ENCODE measurements at regions not wholly inside any gene's neighbourhood (a gene's known extent, or its start where the extent isn't known, plus 50 kb on each side); places are given as distances from the start of the nearest gene placed in this dataset.

DNA sequence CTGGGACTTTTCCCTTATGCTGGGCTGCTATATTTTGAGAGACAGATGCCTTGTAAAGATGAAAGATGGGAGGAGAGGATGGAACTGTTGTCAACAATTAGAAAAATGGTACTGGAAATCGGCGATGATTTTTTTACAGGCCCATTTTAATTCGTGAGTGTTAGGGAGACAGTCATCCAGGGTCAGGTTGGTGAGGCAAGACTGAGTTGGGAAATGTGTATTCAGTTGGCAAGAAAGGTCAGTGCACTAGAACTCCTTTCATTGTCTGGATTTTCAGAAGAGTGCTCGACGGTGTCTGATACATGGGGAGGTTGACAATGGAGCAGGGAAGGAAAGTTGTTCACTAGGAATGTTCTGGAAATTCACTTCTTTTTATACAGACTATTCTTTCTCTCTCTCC is 394.4 kb downstream of the QKI start:
- TF ChIP-seq POLR2AphosphoS5 (IDR thresholded peaks at IDR 0.05) (no peak), POLR2A (IDR thresholded peaks at IDR 0.05) (no peak)
- TF ChIP-seq, protein P1, sequence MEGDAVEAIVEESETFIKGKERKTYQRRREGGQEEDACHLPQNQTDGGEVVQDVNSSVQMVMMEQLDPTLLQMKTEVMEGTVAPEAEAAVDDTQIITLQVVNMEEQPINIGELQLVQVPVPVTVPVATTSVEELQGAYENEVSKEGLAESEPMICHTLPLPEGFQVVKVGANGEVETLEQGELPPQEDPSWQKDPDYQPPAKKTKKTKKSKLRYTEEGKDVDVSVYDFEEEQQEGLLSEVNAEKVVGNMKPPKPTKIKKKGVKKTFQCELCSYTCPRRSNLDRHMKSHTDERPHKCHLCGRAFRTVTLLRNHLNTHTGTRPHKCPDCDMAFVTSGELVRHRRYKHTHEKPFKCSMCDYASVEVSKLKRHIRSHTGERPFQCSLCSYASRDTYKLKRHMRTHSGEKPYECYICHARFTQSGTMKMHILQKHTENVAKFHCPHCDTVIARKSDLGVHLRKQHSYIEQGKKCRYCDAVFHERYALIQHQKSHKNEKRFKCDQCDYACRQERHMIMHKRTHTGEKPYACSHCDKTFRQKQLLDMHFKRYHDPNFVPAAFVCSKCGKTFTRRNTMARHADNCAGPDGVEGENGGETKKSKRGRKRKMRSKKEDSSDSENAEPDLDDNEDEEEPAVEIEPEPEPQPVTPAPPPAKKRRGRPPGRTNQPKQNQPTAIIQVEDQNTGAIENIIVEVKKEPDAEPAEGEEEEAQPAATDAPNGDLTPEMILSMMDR (IDR thresholded peaks at IDR 0.05), result no peak
